ENCODE measurements at regions not wholly inside any gene's neighbourhood (a gene's known extent, or its start where the extent isn't known, plus 50 kb on each side); places are given as distances from the start of the nearest gene placed in this dataset.
"Not testable (repeated sequence)": the region's sequence is repeated elsewhere in the genome, so short reads cannot be mapped to it uniquely, and the experiment has no call there.

DNA sequence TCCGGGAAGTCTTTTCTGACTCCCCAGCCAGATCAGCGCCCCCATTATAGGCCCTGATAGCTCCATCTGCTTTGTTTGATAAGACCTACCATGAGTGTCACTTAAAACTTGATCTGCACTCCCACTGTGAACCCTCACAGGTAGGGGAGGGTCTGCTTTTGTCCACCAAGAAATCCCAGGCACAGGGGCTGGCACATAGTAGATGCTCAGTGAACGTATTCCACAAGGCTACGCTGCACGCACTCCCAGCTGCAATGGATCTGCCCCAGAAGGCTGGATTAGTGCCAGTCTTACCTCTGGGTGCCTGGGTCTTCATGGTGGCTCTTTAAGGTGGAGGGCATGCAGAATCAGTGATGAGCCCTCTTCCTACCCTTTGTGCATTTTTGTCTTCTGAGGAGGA, 447.1 kb downstream of the PTPRU start:
- intact Hi-C loops (cut with micrococcal nuclease), result no loop called here

DNA sequence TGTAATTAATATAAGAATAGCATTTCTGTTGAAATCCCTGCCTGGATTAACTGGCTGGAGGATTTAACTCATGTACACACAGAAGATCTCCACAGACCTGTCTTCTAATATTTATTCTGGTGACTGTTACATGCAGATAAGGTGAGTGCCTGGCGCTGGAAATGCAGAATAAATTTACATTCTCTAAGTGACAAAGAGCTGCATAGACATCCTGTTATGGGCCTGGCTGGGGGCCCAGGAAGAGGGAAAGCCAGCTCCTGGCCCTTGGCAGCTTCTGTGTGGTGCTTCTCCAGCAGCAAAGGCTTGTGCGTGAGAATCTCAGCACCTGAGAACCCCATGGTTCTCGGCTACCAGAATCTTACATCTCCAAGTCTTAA, 446.6 kb downstream of the PTPRU start:
- intact Hi-C loops (cut with micrococcal nuclease), result no loop called here

DNA sequence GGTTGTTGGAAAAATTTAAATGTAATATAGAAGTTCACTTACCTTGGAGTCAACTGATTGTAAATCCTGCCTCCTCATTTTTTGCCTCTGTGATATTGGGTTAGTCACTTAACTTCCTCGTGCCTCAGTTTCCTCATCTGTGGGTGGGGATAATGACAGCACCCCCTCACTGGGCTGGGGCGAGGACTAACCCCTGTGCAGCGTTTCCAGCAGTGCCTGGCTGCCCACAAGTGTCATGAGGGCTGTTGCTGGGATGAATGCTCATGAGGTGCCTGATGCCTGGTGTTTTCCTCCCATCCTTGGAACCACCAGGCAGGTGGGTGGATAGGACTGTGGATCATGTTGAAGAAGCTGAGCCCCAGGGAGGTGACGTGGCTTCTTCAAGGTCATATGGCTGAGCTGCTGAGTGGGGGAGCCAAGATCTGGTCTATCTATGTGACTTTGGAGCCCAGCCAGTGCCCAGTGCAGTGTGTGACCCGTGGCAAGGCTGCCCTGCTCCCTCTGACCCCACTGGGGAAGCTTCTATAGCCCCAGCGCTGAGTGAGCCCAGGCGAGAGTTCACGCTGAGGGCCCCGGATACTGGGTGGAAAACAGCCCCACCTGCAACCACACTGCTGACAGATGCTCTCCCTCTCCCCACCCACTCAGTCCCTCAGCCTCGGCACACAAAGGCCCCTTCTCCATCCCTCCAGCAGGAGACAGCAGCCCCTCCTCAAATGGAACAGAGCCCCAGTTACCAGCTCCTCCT, 446.0 kb downstream of the PTPRU start:
- intact Hi-C loops (cut with micrococcal nuclease), result no loop called here

DNA sequence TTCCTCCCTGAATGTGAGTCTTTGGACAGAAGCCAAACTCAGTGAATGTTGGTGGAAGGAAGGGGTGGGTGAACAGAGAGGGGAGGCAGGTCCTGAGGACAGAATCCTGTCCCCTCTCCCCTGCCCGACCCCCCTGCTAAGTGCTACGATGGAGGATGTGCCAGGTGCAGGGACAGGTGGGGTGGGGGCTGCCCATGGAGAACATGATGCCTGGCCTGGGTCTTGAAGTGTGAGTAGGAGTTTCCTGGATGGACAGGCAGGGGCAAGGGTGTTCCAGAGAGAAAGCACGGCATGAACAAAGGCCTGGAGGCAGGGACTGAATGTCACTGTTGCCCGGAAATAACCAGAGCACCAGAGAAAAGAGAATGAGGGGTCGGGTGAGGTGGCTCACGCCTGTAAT, 445.1 kb downstream of the PTPRU start:
- intact Hi-C loops (cut with micrococcal nuclease), result not testable (repeated sequence)

DNA sequence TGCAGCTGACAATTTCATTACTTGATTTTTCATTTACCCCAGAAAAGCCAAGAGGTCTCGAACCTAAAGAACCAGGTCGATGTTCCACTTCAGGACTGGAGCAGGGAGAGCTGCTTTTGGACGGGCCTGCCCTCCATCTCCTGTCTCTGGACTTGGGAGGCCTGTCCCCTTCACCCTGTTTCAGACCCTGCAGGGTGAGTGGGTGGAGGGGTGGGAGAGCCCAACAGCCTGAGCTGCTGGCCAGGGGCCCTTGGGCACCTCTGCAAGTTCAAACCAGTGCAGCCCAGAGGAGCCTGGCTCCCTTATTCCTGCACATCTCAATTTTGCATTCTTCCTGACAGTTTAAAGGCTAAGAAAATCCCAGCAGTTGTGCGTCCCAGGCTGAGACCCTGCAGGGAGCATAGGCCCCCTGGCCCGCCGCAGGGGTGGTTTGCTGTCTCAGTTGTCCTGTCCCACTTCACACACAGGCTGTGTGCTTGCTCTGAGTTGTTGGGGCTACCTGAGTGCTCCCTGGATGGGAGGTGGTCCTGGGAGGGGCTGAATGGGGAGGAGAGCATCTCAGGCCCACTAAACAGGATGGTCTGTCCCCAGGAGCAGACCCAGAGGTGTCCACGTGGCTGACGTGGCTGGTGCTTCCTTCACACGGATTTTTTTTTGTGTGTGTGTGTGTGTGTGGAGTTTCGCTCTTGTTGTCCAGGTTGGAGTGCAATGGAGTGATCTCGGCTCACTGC, 443.7 kb downstream of the PTPRU start:
- intact Hi-C loops (cut with micrococcal nuclease), result no loop called here

DNA sequence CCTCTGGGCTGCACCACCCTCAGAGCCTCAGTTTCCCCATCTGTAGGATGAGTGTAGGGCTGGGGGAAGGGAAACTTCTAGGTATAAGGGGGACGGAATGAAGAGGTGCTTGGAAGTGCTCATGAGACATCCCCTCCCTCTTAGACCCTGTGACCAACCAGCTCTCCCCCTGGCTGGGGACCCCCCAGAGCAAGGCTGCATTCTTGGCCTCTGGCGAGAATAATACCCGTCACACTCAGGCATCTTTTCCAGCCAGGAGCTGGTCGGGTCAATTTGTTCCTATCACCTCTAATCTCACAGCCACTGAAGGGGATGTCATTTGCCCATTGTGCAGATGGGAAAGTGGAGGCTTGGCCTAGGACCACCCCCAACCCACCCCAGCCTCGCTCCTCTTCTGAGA, 443.0 kb downstream of the PTPRU start:
- intact Hi-C loops (cut with micrococcal nuclease), result no loop called here

DNA sequence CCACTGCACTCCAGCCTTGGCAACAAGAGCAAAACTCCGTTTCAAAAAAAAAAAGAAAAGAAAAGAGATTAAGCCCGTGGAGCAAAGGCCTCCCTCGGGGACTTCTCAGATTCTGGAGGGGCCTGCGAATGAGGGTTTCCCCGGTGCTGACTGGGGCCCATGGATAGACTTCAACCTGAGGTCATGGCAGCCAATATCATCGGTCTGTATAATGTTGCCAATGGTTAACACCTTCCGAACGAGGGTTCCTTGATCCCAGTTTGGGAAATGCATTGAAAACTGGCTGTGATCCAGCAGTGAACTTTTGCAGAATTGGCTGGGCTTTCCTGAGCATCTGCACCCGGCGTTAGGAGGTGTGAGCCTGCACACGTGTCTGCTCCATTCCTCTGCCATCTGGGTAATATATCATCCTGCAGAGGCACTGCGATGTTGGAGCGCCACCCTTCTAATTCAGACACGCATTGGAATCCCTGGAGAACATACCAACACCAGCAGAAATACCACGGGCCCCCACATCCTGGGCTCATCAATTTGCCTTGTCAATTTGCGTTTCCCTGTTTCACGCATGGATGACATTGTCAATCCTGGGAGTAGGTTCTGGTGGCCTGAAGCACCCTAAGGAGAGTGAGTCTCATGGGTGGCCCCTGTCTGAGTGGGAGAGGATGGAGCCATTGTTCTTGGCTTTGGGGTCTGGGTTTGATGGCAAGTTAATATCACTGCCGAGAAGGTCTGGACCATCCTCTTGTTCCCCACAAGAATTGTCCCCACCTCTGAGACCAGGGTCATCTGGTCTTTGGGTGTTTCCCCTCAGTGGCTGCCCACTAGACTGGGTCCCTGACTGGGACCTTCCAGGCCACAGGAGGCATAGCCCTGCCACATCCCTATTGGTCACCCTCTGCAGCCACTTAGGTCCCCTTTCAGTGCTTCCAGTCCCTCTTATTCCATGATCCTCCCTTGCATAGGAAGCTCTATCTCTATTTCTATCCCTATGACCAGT, 441.0 kb downstream of the PTPRU start:
- intact Hi-C loops (cut with micrococcal nuclease), result no loop called here

DNA sequence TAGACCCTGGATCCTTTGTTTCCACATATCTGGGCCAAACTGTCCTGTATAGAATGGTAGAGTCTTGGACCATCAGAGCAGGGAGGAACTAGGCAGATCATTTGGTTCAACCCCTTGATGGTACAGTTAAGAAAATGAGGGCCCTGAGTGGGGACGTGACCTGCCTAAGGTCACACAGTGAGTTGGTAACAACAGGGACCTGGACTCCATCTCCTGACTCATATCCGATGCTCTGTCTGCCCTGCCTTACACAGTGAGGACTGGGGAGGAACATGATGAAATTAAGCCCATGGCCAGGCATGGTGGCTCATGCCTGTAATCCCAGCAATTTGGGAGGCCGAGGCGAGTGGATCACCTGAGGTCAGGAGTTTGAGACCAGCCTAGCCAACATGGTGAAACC, 440.2 kb downstream of the PTPRU start:
- intact Hi-C loops (cut with micrococcal nuclease), result no loop called here

DNA sequence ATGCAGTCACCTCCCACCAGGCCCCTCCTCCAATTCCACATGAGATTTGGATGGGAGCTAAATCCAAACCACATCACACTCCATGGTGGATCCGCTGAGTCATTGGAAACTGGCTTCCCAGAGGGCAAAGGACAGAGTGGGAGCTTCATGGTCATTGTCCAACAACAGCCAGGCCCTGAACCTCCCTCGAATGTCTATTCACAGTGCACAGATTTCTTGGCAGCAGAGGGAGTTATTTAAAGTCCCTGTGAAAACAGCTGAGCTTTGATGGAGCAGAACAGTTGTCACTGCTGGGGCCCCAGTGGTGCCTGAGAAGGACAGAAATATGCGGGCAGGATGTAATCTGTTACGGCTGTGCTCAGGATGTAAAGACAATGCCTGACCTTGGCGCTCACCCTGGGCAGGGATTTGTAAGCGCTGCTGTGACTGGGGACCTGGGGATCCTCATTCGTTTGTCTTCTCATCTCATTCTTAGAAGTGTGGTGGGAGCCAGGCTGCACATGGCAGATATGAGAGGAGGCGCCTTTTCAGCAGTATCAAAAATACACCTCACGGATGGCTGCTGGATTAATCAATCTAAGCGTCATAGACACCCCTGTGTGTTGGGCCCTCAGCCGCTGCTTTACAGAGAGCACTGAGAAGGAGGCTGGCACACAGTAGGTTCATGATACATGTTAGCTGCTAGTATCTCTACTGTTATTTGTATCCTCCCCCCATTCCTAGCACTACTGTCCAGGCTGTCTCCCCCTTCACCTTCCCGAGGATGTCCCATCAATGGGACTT, 439.4 kb downstream of the PTPRU start:
- intact Hi-C loops (cut with micrococcal nuclease), result no loop called here

DNA sequence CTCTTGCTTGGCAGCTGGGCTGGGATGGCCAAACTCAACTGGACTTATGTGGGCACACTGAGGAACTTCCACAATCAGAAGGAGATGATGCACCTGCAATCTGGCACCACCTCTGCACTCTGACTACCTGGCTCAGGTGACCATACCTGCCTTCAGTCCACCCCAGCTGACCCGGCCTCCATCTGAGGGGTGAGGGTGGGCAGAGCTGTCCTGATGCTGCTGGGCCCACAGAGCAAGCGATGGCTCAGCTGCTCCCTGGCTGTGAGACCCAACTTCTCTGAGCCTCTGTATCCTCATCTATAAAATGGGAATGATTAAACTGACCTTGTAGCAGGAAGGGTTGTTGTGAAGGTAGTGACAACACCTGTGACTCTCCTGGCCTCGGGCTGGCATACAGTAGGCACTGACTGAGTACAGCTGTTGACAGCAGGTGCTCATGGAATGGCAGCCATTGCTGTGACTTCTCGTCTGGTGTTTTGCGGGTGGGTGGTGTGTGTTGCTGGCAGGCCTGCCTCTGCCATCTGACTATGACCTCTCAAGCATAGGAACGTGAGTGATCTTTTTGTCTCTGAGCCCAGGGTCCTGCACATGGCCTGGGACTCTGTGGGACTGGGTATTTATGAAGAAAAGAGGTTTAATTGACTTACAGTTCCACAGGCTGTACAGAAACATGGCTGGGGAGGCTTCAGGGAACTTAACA, 438.5 kb downstream of the PTPRU start:
- intact Hi-C loops (cut with micrococcal nuclease), result no loop called here

DNA sequence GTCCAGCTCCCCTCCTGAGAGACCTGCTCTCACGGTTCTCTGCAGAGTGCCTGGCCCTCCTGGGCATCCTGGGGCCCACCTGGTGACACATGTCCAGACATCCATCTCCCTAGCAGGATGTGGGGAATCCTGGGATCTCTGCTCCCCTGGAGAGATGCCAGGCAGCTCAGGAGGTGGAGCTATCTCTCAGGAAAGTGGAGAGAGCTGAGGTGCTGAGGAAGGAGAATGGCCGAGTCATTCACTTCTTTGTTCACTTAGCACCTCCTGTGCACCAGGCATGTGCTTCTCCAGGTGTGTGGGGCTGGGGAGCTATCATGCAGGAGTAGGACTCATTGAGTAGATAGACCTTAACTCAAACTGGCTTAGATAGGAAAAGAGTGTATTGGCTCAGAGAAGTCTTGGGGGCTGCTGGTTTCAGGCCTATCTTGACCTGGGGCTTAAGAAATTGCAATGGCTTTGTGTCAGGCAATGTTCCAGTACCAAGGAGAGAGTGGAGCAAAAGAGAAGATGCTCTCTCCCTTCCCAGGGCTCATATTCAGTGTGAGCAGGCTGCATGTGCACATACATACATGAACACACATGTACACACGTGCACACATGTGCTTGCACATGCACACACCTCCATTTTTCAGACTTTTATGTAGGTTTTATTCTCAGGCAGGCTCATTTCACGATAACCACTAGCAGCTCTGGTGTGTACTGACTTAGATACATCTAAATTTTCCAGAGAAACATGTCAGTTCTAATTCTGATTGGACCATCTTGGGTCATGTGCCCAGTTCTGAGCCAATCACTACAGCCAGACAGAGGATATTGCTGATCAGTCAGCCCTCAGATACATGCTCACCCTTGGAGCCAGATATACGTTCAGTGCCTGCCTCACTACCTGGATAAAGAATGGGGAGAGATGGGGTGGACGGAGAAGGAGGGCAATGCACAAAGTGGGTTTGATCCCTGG, 437.6 kb downstream of the PTPRU start:
- intact Hi-C loops (cut with micrococcal nuclease), result no loop called here

DNA sequence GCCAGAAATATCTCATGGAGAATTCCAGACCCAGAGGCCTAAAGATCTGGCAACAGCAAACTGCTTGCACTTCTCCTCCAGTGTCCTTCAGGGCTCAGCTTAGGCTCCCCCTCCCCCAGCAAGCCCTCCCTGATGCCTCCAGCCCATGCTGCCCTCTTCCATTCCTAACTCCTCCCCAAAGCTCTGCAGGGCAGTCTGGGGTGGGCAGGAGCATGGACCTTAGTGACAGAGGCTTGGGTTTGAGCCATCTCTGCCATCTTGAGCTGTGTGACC, 436.8 kb downstream of the PTPRU start:
- intact Hi-C loops (cut with micrococcal nuclease), result no loop called here

DNA sequence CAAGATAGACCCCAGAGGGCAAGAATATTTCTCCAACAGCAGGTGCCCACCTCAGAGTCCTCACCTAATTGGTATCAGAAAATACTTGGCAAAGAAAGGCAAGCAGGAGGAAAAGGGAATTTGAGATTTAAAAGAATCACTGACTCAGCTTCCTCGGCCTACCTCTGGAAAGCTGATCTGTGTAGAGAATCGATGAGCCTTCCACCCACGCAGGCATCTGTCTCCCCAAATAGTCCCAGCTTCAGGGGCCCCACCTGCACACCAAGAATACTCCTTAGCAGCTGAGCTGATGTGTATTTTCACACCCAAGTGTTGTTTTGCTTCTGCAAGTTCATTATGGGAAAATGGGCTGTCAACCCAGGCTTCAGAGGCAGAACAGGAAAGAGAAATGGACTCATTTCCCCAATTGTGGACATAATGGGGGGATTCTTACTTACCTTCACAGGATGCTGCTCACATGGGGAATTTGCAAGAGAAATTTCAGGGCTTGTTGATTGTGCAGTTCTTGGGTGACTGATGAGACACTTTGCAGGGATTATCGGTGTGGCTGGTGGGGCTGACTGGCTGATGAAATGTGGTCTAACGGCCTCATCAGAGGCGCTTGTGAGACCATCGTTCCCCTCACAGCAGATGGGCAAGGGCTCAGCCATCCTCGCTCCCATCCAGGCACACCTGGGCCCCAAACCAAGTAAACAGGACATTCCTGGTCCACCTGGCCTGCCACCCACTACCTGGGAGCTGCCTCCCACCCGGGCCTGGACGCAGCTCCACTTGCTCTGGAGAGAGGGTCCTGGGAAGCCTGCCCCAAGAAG, 436.3 kb downstream of the PTPRU start:
- intact Hi-C loops (cut with micrococcal nuclease), result no loop called here

DNA sequence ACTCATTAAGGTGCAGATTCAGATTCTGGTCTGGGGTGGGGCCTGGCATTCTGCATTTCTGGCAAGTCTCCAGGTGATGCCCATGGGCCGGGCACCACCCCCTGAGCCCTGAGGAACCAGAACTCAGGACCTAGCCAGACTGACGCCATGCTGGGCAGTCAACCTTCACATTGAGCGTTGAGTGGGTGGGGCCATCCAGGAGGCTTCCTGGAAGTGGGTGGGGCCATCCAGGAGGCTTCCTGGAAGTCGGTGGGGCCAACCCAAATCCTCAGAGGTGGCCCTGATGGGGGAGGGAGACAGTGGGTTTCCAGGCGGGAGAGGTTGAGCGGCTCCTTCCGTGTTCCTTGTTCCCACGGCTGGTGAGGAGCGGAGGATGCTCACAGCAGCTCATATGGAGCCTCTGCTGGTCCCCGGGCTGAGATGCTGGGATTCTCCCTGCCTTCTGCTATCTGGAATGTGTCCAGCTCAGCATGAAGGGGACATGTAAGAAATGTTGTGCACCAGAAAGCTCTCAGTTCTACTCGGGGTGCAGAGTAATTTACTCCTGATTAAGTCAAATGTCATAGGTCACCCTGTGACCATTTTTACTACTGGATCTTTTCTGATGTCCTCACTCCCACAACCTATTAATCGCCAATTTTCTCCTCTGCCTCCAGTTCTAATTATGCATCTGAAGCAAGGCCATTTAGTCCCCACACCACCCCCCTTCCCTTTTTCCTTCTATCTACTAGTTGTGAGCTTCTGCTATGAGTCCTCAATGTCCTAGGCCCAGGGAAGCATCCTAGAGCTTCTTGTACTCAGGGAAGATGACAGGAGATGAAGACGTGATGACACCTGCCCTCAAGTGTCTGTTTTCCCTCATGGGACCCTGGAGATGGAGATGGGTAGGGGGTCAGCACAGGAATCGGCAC, 435.4 kb downstream of the PTPRU start:
- intact Hi-C loops (cut with micrococcal nuclease), result no loop called here

DNA sequence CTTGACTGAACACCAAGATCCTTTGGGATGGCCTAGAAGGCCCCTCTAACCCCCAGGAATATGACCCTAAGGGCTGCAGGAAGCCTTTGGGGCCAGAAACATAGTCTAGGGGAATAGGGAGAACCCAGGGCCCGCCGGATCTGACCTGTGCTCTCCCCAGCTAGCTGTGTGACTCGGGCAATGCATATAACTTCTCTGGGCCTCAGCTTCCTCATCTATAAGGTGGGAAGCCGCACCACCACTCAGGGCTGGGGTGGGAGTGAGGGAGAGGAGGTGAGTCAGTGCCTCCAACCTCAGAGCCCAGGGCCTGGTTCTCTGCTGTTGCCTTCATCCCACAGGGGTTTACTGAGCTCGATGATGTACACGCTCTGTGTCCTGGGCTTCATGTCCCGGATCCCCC, 434.4 kb downstream of the PTPRU start:
- intact Hi-C loops (cut with micrococcal nuclease), result no loop called here

DNA sequence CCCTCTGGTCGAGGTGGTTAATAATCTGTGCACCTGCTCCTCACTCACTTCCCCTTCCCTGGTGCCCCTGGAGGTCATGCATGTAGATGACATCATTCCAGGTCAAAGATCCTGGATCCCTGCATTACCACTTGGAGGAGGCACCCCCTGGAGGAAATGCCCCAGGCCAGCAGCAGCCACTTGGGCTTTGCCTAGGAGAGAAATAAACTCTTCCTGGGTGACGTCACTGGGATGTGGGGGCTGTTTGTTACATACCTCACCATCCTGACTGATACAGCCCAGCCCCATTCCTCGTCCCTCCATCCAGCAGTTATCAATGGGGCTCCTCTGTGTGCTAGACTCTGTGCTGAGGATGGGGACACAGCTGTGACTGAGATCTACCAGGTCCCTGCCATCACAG, 433.6 kb downstream of the PTPRU start:
- intact Hi-C loops (cut with micrococcal nuclease), result no loop called here

DNA sequence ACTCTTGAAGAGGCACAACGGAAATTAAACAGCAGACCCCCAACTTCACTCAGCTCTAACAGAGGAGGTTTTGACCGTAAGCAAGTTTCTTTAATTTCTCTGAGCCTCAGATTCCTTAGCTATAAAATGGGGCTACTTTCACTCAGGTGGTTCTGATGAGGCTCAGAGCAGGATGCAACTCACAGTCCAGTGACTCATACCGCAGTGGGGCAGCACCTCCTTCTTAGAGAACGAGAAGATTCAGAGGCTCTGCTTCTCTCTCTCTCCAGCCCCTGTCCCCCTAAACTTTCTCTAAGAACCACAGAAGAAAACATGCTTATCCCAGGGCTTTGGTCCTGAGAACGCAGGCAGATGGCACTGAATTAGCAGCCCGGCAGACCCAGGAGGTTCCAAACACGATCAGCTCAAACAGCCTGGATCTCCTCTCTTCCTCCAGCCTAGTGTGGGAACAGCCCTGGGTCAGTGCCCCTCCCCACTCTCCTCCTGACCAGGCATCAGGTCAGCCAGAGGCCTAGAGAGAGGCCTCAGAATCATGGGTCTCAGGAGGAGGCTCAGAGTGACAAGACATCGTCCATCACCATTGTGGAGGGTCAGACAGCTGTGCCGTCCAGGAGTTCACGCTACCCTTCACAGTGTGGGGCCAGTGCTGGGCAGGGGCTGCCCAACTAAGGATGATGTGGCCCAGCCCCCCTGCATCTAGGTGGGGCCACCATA, 433.0 kb downstream of the PTPRU start:
- intact Hi-C loops (cut with micrococcal nuclease), result no loop called here

All from T-helper 2 cell treated with Interferon-gamma antibody and Interleukin-4, amounts not matched to agents 100 ng/mL and 5 ng/mL, for 36 hours (primary cell).